CD1c-positive myeloid dendritic cell (primary cell): ENCODE measurements at regions not wholly inside any gene's neighbourhood (a gene's known extent, or its start where the extent isn't known, plus 50 kb on each side); places are given as distances from the start of the nearest gene placed in this dataset.
"Not testable (repeated sequence)": the region's sequence is repeated elsewhere in the genome, so short reads cannot be mapped to it uniquely, and the experiment has no call there.

Experiments
- DNase-seq: peaks from one replicate; pipeline ENCODE4 v3.0.0-alpha.2; 2016; ENCODE audit errors: extremely low spot score

DNA sequence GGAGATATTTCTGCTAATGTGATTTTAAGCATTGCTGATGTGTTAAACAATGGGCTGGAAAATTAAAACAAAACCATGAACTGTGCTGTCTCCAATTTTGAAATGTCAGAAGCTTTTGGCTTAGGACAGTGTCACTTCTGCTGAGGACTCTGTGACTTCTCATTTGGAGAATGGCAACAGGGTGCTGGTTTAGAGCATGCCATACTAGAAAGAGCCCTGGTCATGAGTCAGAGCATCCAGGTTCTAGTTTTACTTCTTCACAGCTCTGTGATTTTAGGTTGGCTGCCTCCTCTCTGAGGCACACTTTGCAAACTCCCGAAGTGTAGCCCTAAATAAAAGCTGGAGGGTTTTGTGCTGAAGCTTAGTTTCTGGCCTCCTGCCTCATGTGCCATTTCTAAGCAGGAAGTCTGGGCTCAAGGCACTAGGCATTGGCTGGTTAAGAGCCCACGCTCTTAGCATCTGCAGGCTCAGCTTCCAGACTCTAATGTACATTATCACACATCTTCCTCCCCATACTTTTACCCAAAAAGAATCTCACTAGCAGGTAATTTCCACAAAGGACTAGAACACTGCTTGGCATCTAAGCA, 193.8 kb downstream of the CNTN3 start:
- DNase-seq, result no peak

DNA sequence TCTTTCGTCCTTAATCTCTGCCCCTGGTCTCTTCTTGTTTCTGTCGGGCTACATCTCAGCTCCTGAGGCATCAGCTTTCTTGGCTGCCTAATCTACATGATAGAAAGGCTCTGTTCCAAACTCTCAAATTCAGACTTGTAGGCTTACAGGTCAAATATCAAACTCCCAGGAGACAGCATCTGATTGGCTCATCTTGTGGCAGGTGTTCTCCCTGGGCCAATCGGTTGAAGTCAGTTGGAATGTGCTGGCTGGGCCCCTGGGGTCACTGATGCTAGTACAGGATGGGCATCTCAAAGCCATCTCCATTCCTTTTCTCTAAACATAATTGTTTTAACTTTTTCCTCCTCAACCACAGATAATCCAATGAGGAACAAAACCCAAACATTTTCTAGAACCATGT, 198.7 kb downstream of the CNTN3 start:
- no peak for DNase-seq

- no peak for DNase-seq
Observed at GRCh38 chr3:74413547-74414241, 200.8 kb downstream of the CNTN3 start.

- DNase-seq, result no peak
Observed at GRCh38 chr3:74410276-74410941, 204.1 kb downstream of the CNTN3 start.

GRCh38 chr3:74409066-74409465, 205.4 kb downstream of the CNTN3 start:
- DNase-seq, result no peak

GRCh38 chr3:74403307-74403706, 211.2 kb downstream of the CNTN3 start:
- no peak for DNase-seq

DNA sequence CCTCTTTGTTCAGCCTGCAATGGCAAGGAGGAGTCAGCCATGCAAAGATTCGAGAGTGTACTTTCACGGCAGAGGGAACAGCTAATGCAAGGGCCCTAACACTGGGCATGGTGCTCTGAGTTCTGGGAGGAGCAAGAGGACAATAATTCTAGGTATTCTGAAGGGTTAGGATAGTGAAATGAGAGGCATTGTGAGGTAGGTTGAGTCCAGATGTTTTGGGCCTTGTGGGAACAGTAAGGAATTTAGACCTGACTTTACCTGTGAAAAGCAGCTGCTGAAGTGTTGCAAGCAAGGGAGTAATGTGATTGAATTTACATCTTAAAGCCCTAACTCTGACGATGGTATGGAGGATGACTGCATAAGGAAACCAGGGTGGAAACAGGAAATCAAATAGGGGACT, 211.6 kb downstream of the CNTN3 start:
- no peak for DNase-seq

GRCh38 chr3:74393426-74393825, 221.0 kb downstream of the CNTN3 start:
- no peak for DNase-seq

- no peak for DNase-seq
Observed at GRCh38 chr3:74390121-74390877, 224.2 kb downstream of the CNTN3 start.

GRCh38 chr3:74387111-74387735, 227.2 kb downstream of the CNTN3 start:
- DNase-seq, result no peak

GRCh38 chr3:74384159-74384558, 230.3 kb downstream of the CNTN3 start:
- DNase-seq, result no peak

DNA sequence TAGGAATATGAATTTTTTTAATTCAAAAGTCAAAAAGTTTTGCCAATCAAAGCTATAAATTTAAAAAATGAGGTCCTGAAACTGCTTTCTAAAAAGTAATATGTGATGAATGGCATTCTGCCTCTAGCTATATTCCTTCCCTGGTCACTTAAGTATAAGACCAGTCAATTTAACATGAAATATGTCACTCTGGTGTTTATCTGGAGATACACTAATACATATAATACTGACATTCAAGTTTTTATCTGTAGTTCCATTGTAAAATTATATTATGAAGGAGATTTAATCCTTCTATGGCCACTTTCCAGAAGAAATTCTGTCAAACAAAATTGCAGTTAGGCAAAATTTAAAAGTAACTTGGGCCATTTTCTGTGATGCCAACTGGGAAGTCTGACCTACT, 236.8 kb downstream of the CNTN3 start:
- no peak for DNase-seq

DNA sequence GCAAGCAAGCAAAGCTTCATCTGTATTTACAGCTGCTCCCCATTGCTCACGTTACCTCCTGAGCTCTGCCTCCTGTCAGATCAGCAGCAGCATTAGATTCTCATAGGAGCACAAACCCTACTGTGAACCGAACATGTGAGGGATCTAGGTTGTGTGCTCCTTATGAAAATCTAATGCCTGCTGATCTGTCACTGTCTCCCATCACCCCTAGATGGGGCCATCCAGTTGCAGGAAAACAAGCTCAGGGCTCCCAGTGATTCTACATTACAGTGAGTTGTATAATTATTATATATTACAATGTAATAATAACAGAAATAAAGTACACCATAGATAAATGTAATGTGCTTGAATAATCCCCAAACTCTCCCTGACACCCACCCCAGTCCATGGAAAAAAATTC, 238.1 kb downstream of the CNTN3 start:
- not testable (repeated sequence) for DNase-seq

DNA sequence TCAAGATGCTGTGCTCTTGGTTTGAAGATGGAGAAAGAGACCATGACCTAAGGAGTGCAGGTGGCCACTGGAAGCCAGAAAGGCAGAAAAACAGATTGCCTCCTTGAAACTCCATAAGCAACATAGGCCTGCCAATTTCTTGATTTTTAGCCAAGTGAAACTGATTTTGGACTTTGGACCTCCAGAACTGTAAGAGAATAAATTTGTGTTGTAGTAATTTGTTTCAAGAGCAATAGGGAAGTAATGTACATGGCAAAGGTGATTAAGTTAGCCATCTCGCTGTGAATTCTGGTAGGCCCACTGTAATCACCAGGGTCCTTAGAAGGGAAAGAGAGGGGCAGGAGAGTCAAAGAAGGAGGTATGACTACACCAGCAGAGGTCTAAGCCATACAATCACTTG, 238.8 kb downstream of the CNTN3 start:
- DNase-seq, result no peak

- DNase-seq, result no peak
Observed at GRCh38 chr3:74372743-74373142, 241.7 kb downstream of the CNTN3 start.

DNA sequence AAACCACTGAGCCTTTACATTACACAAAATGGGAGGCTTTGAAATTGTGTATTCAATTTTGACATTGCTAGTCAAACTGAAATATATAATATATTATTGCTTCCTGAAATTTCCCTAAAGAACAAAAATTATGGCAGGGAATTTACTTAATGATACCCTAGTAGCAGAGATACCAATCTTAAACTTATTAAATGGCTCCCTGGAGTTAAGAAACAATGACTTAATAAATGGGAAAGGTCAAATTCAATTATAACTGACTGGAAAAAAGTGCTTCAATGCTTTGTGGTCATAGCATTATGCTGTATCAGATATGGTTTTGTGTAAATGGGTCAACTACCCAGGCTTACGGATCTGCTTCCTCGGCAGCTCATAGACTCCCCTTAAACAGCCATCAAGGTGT, 244.1 kb downstream of the CNTN3 start:
- DNase-seq, result no peak

DNA sequence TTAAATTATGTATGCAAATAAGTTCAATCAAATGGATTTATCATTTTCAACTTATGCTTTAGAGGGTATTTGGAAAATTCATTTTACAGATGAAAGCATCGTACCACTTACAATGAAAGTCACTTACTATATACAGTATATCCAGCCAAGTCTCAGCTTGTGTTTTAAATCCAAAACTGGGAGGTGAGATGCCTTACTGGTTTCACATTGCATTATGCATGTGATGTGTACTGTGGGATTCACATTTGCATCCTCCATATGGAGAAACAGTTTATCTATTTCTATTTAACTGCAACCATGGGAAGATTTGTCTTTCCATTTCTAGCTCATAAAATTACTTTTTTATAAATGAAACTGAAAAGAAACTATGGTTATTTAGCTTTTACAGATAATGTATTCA, 248.1 kb downstream of the CNTN3 start:
- DNase-seq, result no peak

DNA sequence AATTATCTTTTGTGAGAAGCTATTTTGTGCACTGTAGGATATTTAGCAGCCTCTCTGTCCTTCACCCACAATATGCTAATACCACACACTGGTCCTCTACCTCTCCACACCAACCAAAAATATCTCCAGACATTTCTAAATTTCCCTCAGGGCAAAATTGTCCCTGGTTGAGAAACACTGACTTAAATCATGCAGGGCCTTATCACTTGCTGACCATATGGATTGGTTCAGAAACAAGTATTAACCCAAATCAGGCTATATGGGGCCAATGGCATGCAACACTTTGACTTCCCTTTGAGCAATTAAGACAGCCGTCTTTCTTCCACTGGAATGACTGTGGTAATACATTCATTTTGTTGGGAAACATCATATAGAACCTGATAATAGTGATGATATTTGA, 251.1 kb downstream of the CNTN3 start:
- DNase-seq, result no peak

DNA sequence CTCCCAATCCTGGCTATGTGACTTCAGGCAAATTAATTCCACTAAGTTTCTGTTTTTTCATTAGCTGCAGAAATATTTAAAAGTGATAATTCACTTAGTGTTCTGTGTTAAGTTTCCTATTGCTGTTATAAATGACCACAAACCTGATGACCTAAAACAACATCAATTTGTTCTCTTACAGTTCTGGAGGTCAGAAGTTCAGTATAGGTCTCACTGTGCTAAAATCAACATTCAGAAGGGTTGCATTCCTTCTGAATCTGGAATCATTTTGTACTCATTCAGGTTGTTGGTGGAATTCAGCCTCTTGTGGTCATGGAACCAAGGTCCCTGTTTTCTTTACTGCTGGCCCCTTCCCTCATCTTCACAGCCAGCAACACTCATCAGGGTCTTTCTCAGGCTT, 254.1 kb downstream of the CNTN3 start:
- no peak for DNase-seq

GRCh38 chr3:74357881-74358280, 256.6 kb downstream of the CNTN3 start:
- DNase-seq, result no peak

- no peak for DNase-seq
Observed at GRCh38 chr3:74353039-74353438, 261.4 kb downstream of the CNTN3 start.

GRCh38 chr3:74352166-74352565, 262.3 kb downstream of the CNTN3 start:
- DNase-seq, result no peak
